ENCODE measurements at regions not wholly inside any gene's neighbourhood (a gene's known extent, or its start where the extent isn't known, plus 50 kb on each side); places are given as distances from the start of the nearest gene placed in this dataset.

- no peak for DNase-seq (ENCODE audit: low read depth)
- in situ Hi-C loops (cut with HindIII; ENCODE audit: low sequenced_read_pairs): no loop called here
- H3K4me3 ChIP-seq (ENCODE audit: low read depth, low read length): no peak overlapping the region
- TF ChIP-seq CTCF (IDR thresholded peaks at IDR 0.05; ENCODE audit: low read depth, low read length, missing control alignments): no peak
These were observed 93.7 kb upstream of the SRD5A2 start for GRCh38 chr2:31674446-31674845.

GRCh38 chr2:31666878-31667277, 86.1 kb upstream of the SRD5A2 start:
- TF ChIP-seq CTCF (IDR thresholded peaks at IDR 0.05; ENCODE audit: low read depth, low read length, missing control alignments): no peak
- H3K4me3 ChIP-seq (ENCODE audit: low read depth, low read length): no peak overlapping the region
- in situ Hi-C loops (cut with HindIII; ENCODE audit: low sequenced_read_pairs): no loop called here
- no peak for DNase-seq (ENCODE audit: low read depth)

GRCh38 chr2:31664949-31665724, 84.4 kb upstream of the SRD5A2 start:
- no peak overlapping the region for H3K4me3 ChIP-seq (ENCODE audit: low read depth, low read length)
- in situ Hi-C loops (cut with HindIII; ENCODE audit: low sequenced_read_pairs): no loop called here
- no peak for TF ChIP-seq CTCF (IDR thresholded peaks at IDR 0.05; ENCODE audit: low read depth, low read length, missing control alignments)
- DNase-seq (ENCODE audit: low read depth): no peak

- DNase-seq (ENCODE audit: low read depth): no peak
- TF ChIP-seq CTCF (IDR thresholded peaks at IDR 0.05; ENCODE audit: low read depth, low read length, missing control alignments): no peak
- no peak overlapping the region for H3K4me3 ChIP-seq (ENCODE audit: low read depth, low read length)
- in situ Hi-C loops (cut with HindIII; ENCODE audit: low sequenced_read_pairs): no loop called here
These were observed 80.1 kb upstream of the SRD5A2 start for GRCh38 chr2:31660812-31661335.

- DNase-seq (ENCODE audit: low read depth): no peak
- no peak overlapping the region for H3K4me3 ChIP-seq (ENCODE audit: low read depth, low read length)
- in situ Hi-C loops (cut with HindIII; ENCODE audit: low sequenced_read_pairs): no loop called here
- TF ChIP-seq CTCF (IDR thresholded peaks at IDR 0.05; ENCODE audit: low read depth, low read length, missing control alignments): no peak
These were observed 79.4 kb upstream of the SRD5A2 start for GRCh38 chr2:31660165-31660564.

- in situ Hi-C loops (cut with HindIII; ENCODE audit: low sequenced_read_pairs): no loop called here
- no peak for TF ChIP-seq CTCF (IDR thresholded peaks at IDR 0.05; ENCODE audit: low read depth, low read length, missing control alignments)
- no peak overlapping the region for H3K4me3 ChIP-seq (ENCODE audit: low read depth, low read length)
These were observed 73.5 kb upstream of the SRD5A2 start for GRCh38 chr2:31654241-31654640.

More at GRCh38 chr2:31654241-31654640, 73.5 kb upstream of the SRD5A2 start:
- DNase-seq (ENCODE audit: low read depth): no peak
